Mesendoderm (in vitro differentiated cells): ENCODE measurements at regions not wholly inside any gene's neighbourhood (a gene's known extent, or its start where the extent isn't known, plus 50 kb on each side); places are given as distances from the start of the nearest gene placed in this dataset.
"Not testable (repeated sequence)": the region's sequence is repeated elsewhere in the genome, so short reads cannot be mapped to it uniquely, and the experiment has no call there.

ENCODE experiments used
- DNase-seq: peaks from one replicate; pipeline ENCODE4 v3.0.0; 2013
- H2AK5ac ChIP-seq: 2 replicates; pipeline ENCODE4 v1.6.1; 2013; ENCODE audit warnings: low read length, inconsistent platforms
- H2BK120ac ChIP-seq: 2 replicates; pipeline ENCODE4 v1.6.1; 2013; ENCODE audit warnings: low read depth, mild to moderate bottlenecking, low read length, moderate library complexity, mixed read lengths
- H2BK15ac ChIP-seq: replicated peaks from 2 replicates; pipeline ENCODE4 v1.6.1; 2013; ENCODE audit warnings: low read depth, mild to moderate bottlenecking, moderate library complexity
- H2BK5ac ChIP-seq: 2 replicates; pipeline ENCODE4 v1.6.1; 2013; ENCODE audit warnings: low read length, inconsistent platforms
- H3K18ac ChIP-seq: 2 replicates; pipeline ENCODE4 v1.6.1; 2013; ENCODE audit warnings: mild to moderate bottlenecking, low read length, mixed read lengths
- H3K23ac ChIP-seq: one replicate; pipeline ENCODE4 v1.6.1; 2013; ENCODE audit warnings: low read length
- H3K27ac ChIP-seq: 2 replicates; pipeline ENCODE4 v1.5.1; 2013; ENCODE audit warnings: low read depth, mild to moderate bottlenecking, inconsistent platforms, low read length, moderate library complexity
- H3K27me3 ChIP-seq: 2 replicates; pipeline ENCODE4 v1.6.1; 2013; ENCODE audit warnings: low read length, control low read depth, mild to moderate bottlenecking, inconsistent platforms; ENCODE audit not compliant: insufficient read depth, poor library complexity
- H3K36me3 ChIP-seq: 2 replicates; pipeline ENCODE4 v1.6.1; 2013; ENCODE audit warnings: low read length, inconsistent platforms; ENCODE audit not compliant: control insufficient read depth, insufficient read depth
- H3K4ac ChIP-seq: one replicate; pipeline ENCODE4 v1.6.1; 2013; ENCODE audit warnings: low read depth, mild to moderate bottlenecking, low read length, moderate library complexity
- H3K4me1 ChIP-seq: 2 replicates; pipeline ENCODE4 v1.6.1; 2013; ENCODE audit warnings: low read depth, low read length, inconsistent platforms; ENCODE audit not compliant: control insufficient read depth
- H3K4me2 ChIP-seq: 2 replicates; pipeline ENCODE4 v1.6.1; 2013; ENCODE audit warnings: low read length
- H3K4me3 ChIP-seq: 2 replicates; pipeline ENCODE4 v1.5.1; 2013; ENCODE audit warnings: mild to moderate bottlenecking, low read length
- H3K56ac ChIP-seq: one replicate; pipeline ENCODE4 v1.6.1; 2013; ENCODE audit warnings: low read length
- H3K79me1 ChIP-seq: 2 replicates; pipeline ENCODE4 v1.6.1; 2013; ENCODE audit warnings: low read length, inconsistent platforms
- H3K79me2 ChIP-seq: 2 replicates; pipeline ENCODE4 v1.6.1; 2013; ENCODE audit warnings: mild to moderate bottlenecking, low read length; ENCODE audit not compliant: control insufficient read depth, insufficient read depth
- H3K9ac ChIP-seq: 2 replicates; pipeline ENCODE4 v1.6.1; 2013; ENCODE audit warnings: low read length, inconsistent platforms
- H4K5ac ChIP-seq: one replicate; pipeline ENCODE4 v1.6.1; 2013; ENCODE audit warnings: low read length
- H4K8ac ChIP-seq: one replicate; pipeline ENCODE4 v1.6.1; 2013; ENCODE audit warnings: low read depth, mild to moderate bottlenecking, control low read depth, low read length, moderate library complexity
- WGBS: extraction: QIAGEN DNeasy Blood & Tissue Kit; methylation state at CpG from one replicate; pipeline ENCODE4 v1.1.7; 2013; ENCODE audit warnings: low lambda C conversion rate, missing lambda C conversion rate; ENCODE audit not compliant: insufficient coverage; ENCODE audit errors: extremely low coverage; 5-methylcytosine and 5-hydroxymethylcytosine counted together

GRCh38 chr18:77403969-77404535, 154.4 kb downstream of the GALR1 start:
- Histone ChIP-seq H3K79me1 (no peaks in the 10 kb centered on the region), H3K27ac (no peak overlapping the region)

GRCh38 chr18:77405096-77405495, 155.4 kb downstream of the GALR1 start:
- H2BK5ac ChIP-seq: no peak overlapping the region
- no CpG with 5 or more reads among the region's 11 CpGs for WGBS

More at GRCh38 chr18:77403969-77404535, 154.4 kb downstream of the GALR1 start:
- no peak overlapping the region for H2BK5ac ChIP-seq
- no peaks in the 10 kb centered on the region for H3K79me2 ChIP-seq
- H3K56ac ChIP-seq: no peak overlapping the region
- H3K4me1 ChIP-seq: no peaks in the 10 kb centered on the region
- no peak overlapping the region for H3K4ac ChIP-seq
- no peak for DNase-seq
- no peaks in the 10 kb centered on the region for H3K27me3 ChIP-seq
- no peak overlapping the region for H3K18ac ChIP-seq
- H3K36me3 ChIP-seq: no peaks in the 10 kb centered on the region
- H3K9ac ChIP-seq: no peak overlapping the region
- no peak overlapping the region for H2AK5ac ChIP-seq
- H3K23ac ChIP-seq: no peak overlapping the region
- H2BK15ac ChIP-seq: no peak overlapping the region
- no peak overlapping the region for H4K5ac ChIP-seq
- no peak overlapping the region for H2BK120ac ChIP-seq
- H3K4me2 ChIP-seq: no peak overlapping the region
- no peak overlapping the region for H4K8ac ChIP-seq
- WGBS: no CpG with 5 or more reads among the region's 14 CpGs
- H3K4me3 ChIP-seq: no peak overlapping the region

DNA sequence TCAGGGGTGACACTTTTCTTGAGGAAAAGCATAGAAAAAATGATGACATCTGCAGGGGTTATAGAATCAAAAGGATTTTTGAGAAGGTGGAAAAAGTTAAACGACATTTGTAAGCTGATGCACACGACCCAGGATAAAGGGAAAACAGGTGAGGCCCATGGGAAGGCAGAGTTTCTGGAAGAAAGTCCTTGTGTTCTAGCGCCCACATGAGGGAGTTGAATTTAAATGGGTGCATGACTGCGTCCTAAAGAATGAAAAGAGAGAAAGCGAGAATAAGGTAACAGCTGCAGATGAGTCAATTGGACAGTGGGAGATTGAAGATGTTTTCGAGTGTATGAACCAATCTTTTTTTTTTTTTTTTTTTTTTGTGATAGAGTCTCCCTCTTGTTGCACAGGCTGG, 158.1 kb downstream of the GALR1 start:
- H4K5ac ChIP-seq: no peak overlapping the region
- H3K4me1 ChIP-seq: no peaks in the 10 kb centered on the region
- no peak overlapping the region for H3K4ac ChIP-seq
- H3K4me2 ChIP-seq: no peak overlapping the region
- H3K18ac ChIP-seq: no peak overlapping the region
- no peak overlapping the region for H3K4me3 ChIP-seq
- no CpG with 5 or more reads among the region's 6 CpGs for WGBS
- DNase-seq: peak; percentile 25
- no peaks in the 10 kb centered on the region for H3K79me1 ChIP-seq
- no peaks in the 10 kb centered on the region for H3K79me2 ChIP-seq
- H2AK5ac ChIP-seq: no peak overlapping the region
- no peaks in the 10 kb centered on the region for H3K27me3 ChIP-seq
- H2BK15ac ChIP-seq: no peak overlapping the region
- no peak overlapping the region for H2BK5ac ChIP-seq
- no peak overlapping the region for H3K9ac ChIP-seq
- no peaks in the 10 kb centered on the region for H3K36me3 ChIP-seq
- H2BK120ac ChIP-seq: no peak overlapping the region
- no peak overlapping the region for H3K27ac ChIP-seq
- no peak overlapping the region for H3K23ac ChIP-seq
- no peak overlapping the region for H4K8ac ChIP-seq
- no peak overlapping the region for H3K56ac ChIP-seq

More at GRCh38 chr18:77405096-77405495, 155.4 kb downstream of the GALR1 start:
- Histone ChIP-seq H3K79me1 (no peaks in the 10 kb centered on the region), H4K8ac (no peak overlapping the region), H3K56ac (no peak overlapping the region), H3K4me1 (no peaks in the 10 kb centered on the region), H3K4me3 (no peak overlapping the region), H3K4me2 (no peak overlapping the region), H3K36me3 (no peaks in the 10 kb centered on the region), H2BK120ac (no peak overlapping the region), H3K27me3 (no peaks in the 10 kb centered on the region), H3K79me2 (no peaks in the 10 kb centered on the region), H3K4ac (no peak overlapping the region), H3K18ac (no peak overlapping the region), H2BK15ac (no peak overlapping the region), H3K9ac (no peak overlapping the region), H3K23ac (no peak overlapping the region), H4K5ac (no peak overlapping the region), H3K27ac (no peak overlapping the region), H2AK5ac (no peak overlapping the region)
- no peak for DNase-seq

- H3K9ac ChIP-seq, H3K36me3 ChIP-seq, H2BK15ac ChIP-seq, H3K23ac ChIP-seq, H3K79me1 ChIP-seq, H4K5ac ChIP-seq, H3K27ac ChIP-seq, H3K4me3 ChIP-seq, H3K18ac ChIP-seq, H2AK5ac ChIP-seq, H3K4ac ChIP-seq, H3K4me2 ChIP-seq, H3K79me2 ChIP-seq, H3K27me3 ChIP-seq, H3K4me1 ChIP-seq, H2BK5ac ChIP-seq, DNase-seq, H2BK120ac ChIP-seq, H4K8ac ChIP-seq, H3K56ac ChIP-seq: not testable (repeated sequence)
- WGBS: no CpG with 5 or more reads among the region's 28 CpGs
Measured at GRCh38 chr18:77421546-77421945, 171.9 kb downstream of the GALR1 start.

- Histone ChIP-seq H3K4ac (no peak overlapping the region), H2BK15ac (no peak overlapping the region), H3K4me3 (no peak overlapping the region), H3K79me2 (no peaks in the 10 kb centered on the region), H3K4me1 (no peaks in the 10 kb centered on the region), H3K9ac (no peak overlapping the region), H3K4me2 (no peak overlapping the region), H3K18ac (no peak overlapping the region), H3K27ac (no peak overlapping the region), H3K36me3 (no peaks in the 10 kb centered on the region), H3K56ac (no peak overlapping the region), H2BK5ac (no peak overlapping the region), H3K79me1 (no peaks in the 10 kb centered on the region), H2BK120ac (no peak overlapping the region), H4K5ac (no peak overlapping the region), H3K23ac (no peak overlapping the region), H2AK5ac (no peak overlapping the region), H4K8ac (no peak overlapping the region), H3K27me3 (no peaks in the 10 kb centered on the region)
- no CpG with 5 or more reads among the region's 7 CpGs for WGBS
- peak; percentile 10 for DNase-seq
Measured at GRCh38 chr18:77422974-77423867, 173.6 kb downstream of the GALR1 start.
